ENCODE measurements at regions not wholly inside any gene's neighbourhood (a gene's known extent, or its start where the extent isn't known, plus 50 kb on each side); places are given as distances from the start of the nearest gene placed in this dataset.

GRCh38 chr5:168027007-168027406, 264.4 kb upstream of the WWC1 start:
- POLR2A ChIA-PET: no interaction called here

GRCh38 chr5:168030912-168031311, 260.5 kb upstream of the WWC1 start:
- Histone ChIP-seq H3K36me3 (ENCODE audit: control insufficient read depth in 2 of 3, insufficient read depth in 3 of 3, low read length in 3 of 3) (no peaks in the 10 kb centered on the region), H3K4me1 (ENCODE audit: control insufficient read depth in 2 of 2, insufficient read depth in 2 of 2, low read length in 2 of 2) (no peaks in the 10 kb centered on the region), H3K9me3 (ENCODE audit: control insufficient read depth in 2 of 3, low read length in 3 of 3) (no peaks in the 10 kb centered on the region), H3K27ac (ENCODE audit: low read depth, low read length) (no peak overlapping the region), H3K4me3 (ENCODE audit: low read length) (no peak overlapping the region), H3K27me3 (ENCODE audit: control insufficient read depth in 2 of 2, insufficient read depth in 2 of 2, low read length in 2 of 2) (no peaks in the 10 kb centered on the region)
- no peak for ATAC-seq
- Mint-ChIP-seq H3K27me3 (peaks cover 0 to 25% (median 4%) of the 10 kb centered on the region in 5 donors), H3K4me1 (no peaks in the 10 kb centered on the region), H3K27ac (no peak overlapping the region), H3K4me3 (no peak overlapping the region), H3K9me3 (peaks cover 0 to 11% (median 0%) of the 10 kb centered on the region in 11 donors), H3K36me3 (peaks cover 0 to 4% (median 0%) of the 10 kb centered on the region in 5 donors)
- intact Hi-C loops (cut with micrococcal nuclease): no loop called here
- ChIA-PET POLR2A (no interaction called here), CTCF (no interaction called here)
- DNase-seq: no peak

More at GRCh38 chr5:168027007-168027406, 264.4 kb upstream of the WWC1 start:
- no peak overlapping the region for H3K4me3 ChIP-seq (ENCODE audit: low read length)
- Mint-ChIP-seq H3K27me3 (peaks cover 0 to 34% (median 8%) of the 10 kb centered on the region in 5 donors), H3K36me3 (peaks cover 0 to 4% (median 0%) of the 10 kb centered on the region in 5 donors), H3K4me3 (no peak overlapping the region), H3K27ac (no peak overlapping the region), H3K4me1 (no peaks in the 10 kb centered on the region), H3K9me3 (peaks cover 0 to 11% (median 3%) of the 10 kb centered on the region in 11 donors)
- intact Hi-C loops (cut with micrococcal nuclease): no loop called here
- H3K27me3 ChIP-seq (ENCODE audit: control insufficient read depth in 2 of 2, insufficient read depth in 2 of 2, low read length in 2 of 2): no peaks in the 10 kb centered on the region
- H3K36me3 ChIP-seq (ENCODE audit: control insufficient read depth in 2 of 3, insufficient read depth in 3 of 3, low read length in 3 of 3): no peaks in the 10 kb centered on the region
- CTCF ChIA-PET: no interaction called here
- no peak for ATAC-seq
- no peak overlapping the region for H3K27ac ChIP-seq (ENCODE audit: low read depth, low read length)
- no peaks in the 10 kb centered on the region for H3K4me1 ChIP-seq (ENCODE audit: control insufficient read depth in 2 of 2, insufficient read depth in 2 of 2, low read length in 2 of 2)
- no peak for DNase-seq
- H3K9me3 ChIP-seq (ENCODE audit: control insufficient read depth in 2 of 3, low read length in 3 of 3): no peaks in the 10 kb centered on the region

GRCh38 chr5:168031614-168032013, 259.8 kb upstream of the WWC1 start:
- Mint-ChIP-seq H3K4me1 (no peaks in the 10 kb centered on the region), H3K27me3 (peaks cover 0 to 21% (median 4%) of the 10 kb centered on the region in 5 donors), H3K27ac (no peak overlapping the region), H3K4me3 (no peak overlapping the region), H3K9me3 (peaks cover 0 to 11% (median 0%) of the 10 kb centered on the region in 11 donors), H3K36me3 (peaks cover 0 to 4% (median 0%) of the 10 kb centered on the region in 5 donors)
- no peak overlapping the region for H3K4me3 ChIP-seq (ENCODE audit: low read length)
- H3K36me3 ChIP-seq (ENCODE audit: control insufficient read depth in 2 of 3, insufficient read depth in 3 of 3, low read length in 3 of 3): no peaks in the 10 kb centered on the region
- POLR2A ChIA-PET: no interaction called here
- no peaks in the 10 kb centered on the region for H3K4me1 ChIP-seq (ENCODE audit: control insufficient read depth in 2 of 2, insufficient read depth in 2 of 2, low read length in 2 of 2)
- H3K27ac ChIP-seq (ENCODE audit: low read depth, low read length): no peak overlapping the region
- ATAC-seq: no peak
- no peaks in the 10 kb centered on the region for H3K9me3 ChIP-seq (ENCODE audit: control insufficient read depth in 2 of 3, low read length in 3 of 3)
- intact Hi-C loops (cut with micrococcal nuclease): no loop called here
- CTCF ChIA-PET: no interaction called here
- H3K27me3 ChIP-seq (ENCODE audit: control insufficient read depth in 2 of 2, insufficient read depth in 2 of 2, low read length in 2 of 2): no peaks in the 10 kb centered on the region
- no peak for DNase-seq

GRCh38 chr5:168039039-168039438, 252.4 kb upstream of the WWC1 start:
- no peaks in the 10 kb centered on the region for H3K9me3 ChIP-seq (ENCODE audit: control insufficient read depth in 2 of 3, low read length in 3 of 3)
- no peaks in the 10 kb centered on the region for H3K36me3 ChIP-seq (ENCODE audit: control insufficient read depth in 2 of 3, insufficient read depth in 3 of 3, low read length in 3 of 3)
- no peaks in the 10 kb centered on the region for H3K4me1 ChIP-seq (ENCODE audit: control insufficient read depth in 2 of 2, insufficient read depth in 2 of 2, low read length in 2 of 2)
- Mint-ChIP-seq H3K36me3 (no peaks in the 10 kb centered on the region), H3K9me3 (peaks cover 0 to 4% (median 0%) of the 10 kb centered on the region in 11 donors), H3K27ac (no peak overlapping the region), H3K27me3 (peaks cover 0 to 19% (median 0%) of the 10 kb centered on the region in 5 donors), H3K4me1 (peaks cover 0 to 2% (median 0%) of the 10 kb centered on the region in 7 donors), H3K4me3 (no peak overlapping the region)
- no peak overlapping the region for H3K4me3 ChIP-seq (ENCODE audit: low read length)
- H3K27ac ChIP-seq (ENCODE audit: low read depth, low read length): no peak overlapping the region
- POLR2A ChIA-PET: no interaction called here
- H3K27me3 ChIP-seq (ENCODE audit: control insufficient read depth in 2 of 2, insufficient read depth in 2 of 2, low read length in 2 of 2): no peaks in the 10 kb centered on the region
- intact Hi-C loops (cut with micrococcal nuclease): no loop called here
- no peak for DNase-seq
- CTCF ChIA-PET: no interaction called here
- ATAC-seq: no peak

- no peaks in the 10 kb centered on the region for H3K4me1 ChIP-seq (ENCODE audit: control insufficient read depth in 2 of 2, insufficient read depth in 2 of 2, low read length in 2 of 2)
- Mint-ChIP-seq H3K4me3 (no peak overlapping the region), H3K36me3 (no peaks in the 10 kb centered on the region), H3K9me3 (peaks cover 0 to 4% (median 0%) of the 10 kb centered on the region in 11 donors), H3K4me1 (peaks cover 0 to 2% (median 0%) of the 10 kb centered on the region in 7 donors), H3K27me3 (peaks cover 0 to 19% (median 0%) of the 10 kb centered on the region in 5 donors), H3K27ac (no peak overlapping the region)
- H3K9me3 ChIP-seq (ENCODE audit: control insufficient read depth in 2 of 3, low read length in 3 of 3): no peaks in the 10 kb centered on the region
- ChIA-PET POLR2A (no interaction called here), CTCF (no interaction called here)
- H3K4me3 ChIP-seq (ENCODE audit: low read length): no peak overlapping the region
- H3K27ac ChIP-seq (ENCODE audit: low read depth, low read length): no peak overlapping the region
- ATAC-seq: no peak
- intact Hi-C loops (cut with micrococcal nuclease): loop anchor here in 1 of 2 donors (10.0 kb wide), 1 partner anchor 315 kb away; no protein-coding TSS in a partner anchor
- DNase-seq: no peak
- H3K27me3 ChIP-seq (ENCODE audit: control insufficient read depth in 2 of 2, insufficient read depth in 2 of 2, low read length in 2 of 2): no peaks in the 10 kb centered on the region
- no peaks in the 10 kb centered on the region for H3K36me3 ChIP-seq (ENCODE audit: control insufficient read depth in 2 of 3, insufficient read depth in 3 of 3, low read length in 3 of 3)
Measured at GRCh38 chr5:168039566-168040248, 251.7 kb upstream of the WWC1 start.

GRCh38 chr5:168041583-168041982, 249.9 kb upstream of the WWC1 start:
- Mint-ChIP-seq H3K27me3 (peaks cover 0 to 19% (median 2%) of the 10 kb centered on the region in 5 donors), H3K4me1 (peaks cover 0 to 2% (median 0%) of the 10 kb centered on the region in 7 donors), H3K27ac (no peak overlapping the region), H3K9me3 (peaks cover 0 to 4% (median 0%) of the 10 kb centered on the region in 11 donors), H3K36me3 (no peaks in the 10 kb centered on the region), H3K4me3 (no peak overlapping the region)
- Histone ChIP-seq H3K27me3 (ENCODE audit: control insufficient read depth in 2 of 2, insufficient read depth in 2 of 2, low read length in 2 of 2) (no peaks in the 10 kb centered on the region), H3K4me3 (ENCODE audit: low read length) (no peak overlapping the region), H3K36me3 (ENCODE audit: control insufficient read depth in 2 of 3, insufficient read depth in 3 of 3, low read length in 3 of 3) (no peaks in the 10 kb centered on the region), H3K9me3 (ENCODE audit: control insufficient read depth in 2 of 3, low read length in 3 of 3) (no peaks in the 10 kb centered on the region), H3K27ac (ENCODE audit: low read depth, low read length) (no peak overlapping the region), H3K4me1 (ENCODE audit: control insufficient read depth in 2 of 2, insufficient read depth in 2 of 2, low read length in 2 of 2) (no peaks in the 10 kb centered on the region)
- CTCF ChIA-PET: no interaction called here
- ATAC-seq: no peak
- intact Hi-C loops (cut with micrococcal nuclease): loop anchor here in 1 of 2 donors (10.0 kb wide), 1 partner anchor 317 kb away; no protein-coding TSS in a partner anchor
- DNase-seq: no peak
- POLR2A ChIA-PET: no interaction called here

Measured in naive thymus-derived CD4-positive, alpha-beta T cell (primary cell).